Right cardiac atrium (tissue), 5 donors: ENCODE measurements at regions not wholly inside any gene's neighbourhood (a gene's known extent, or its start where the extent isn't known, plus 50 kb on each side); places are given as distances from the start of the nearest gene placed in this dataset.

ENCODE experiments used
- ATAC-seq, 2 donors: fragments of 200-7000 bp; cut with Tn5 transposase; one replicate each; pipeline versions ENCODE4 v1.8.0 to v1.9.1; 2020; ENCODE audit warnings: moderate library complexity in 2 of 2, mild to moderate bottlenecking in 1 of 2
- DNase-seq, 3 donors: peaks; one replicate each; pipeline ENCODE4 v3.0.0-alpha.2; 2020
- H3K27ac ChIP-seq: one replicate; pipeline ENCODE4 v1.5.1; 2013; ENCODE audit warnings: mild to moderate bottlenecking, low read length, control low read depth, moderate library complexity
- H3K27me3 ChIP-seq: one replicate; pipeline ENCODE4 v1.6.1; 2013; ENCODE audit not compliant: control insufficient read depth, insufficient read depth
- H3K4me1 ChIP-seq: one replicate; pipeline ENCODE4 v1.6.1; 2013; ENCODE audit warnings: low read length; ENCODE audit not compliant: control insufficient read depth, insufficient read depth
- H3K4me3 ChIP-seq: one replicate; pipeline ENCODE4 v1.5.1; 2013; ENCODE audit warnings: low read length, control low read depth
- H3K9me3 ChIP-seq: one replicate; pipeline ENCODE4 v1.6.1; 2013; ENCODE audit warnings: low read length; ENCODE audit not compliant: control insufficient read depth
- WGBS: extraction: QIAGEN DNeasy Blood & Tissue Kit; methylation state at CpG from one replicate; pipeline ENCODE4 v1.1.7; 2013; 5-methylcytosine and 5-hydroxymethylcytosine counted together
- intact Hi-C, 4 donors: fragments of 100-400 bp; cut with DNase I; formaldehyde crosslinking; loops; one replicate each; pipeline versions ENCODE4 v1.11.0 to v1.14.0; 2022 to 2023
- donor health status: healthy with polysubstance abuse.
- donor health status: DM: no; HTN: yes; CAD: no.
- donor health status: DM: no; HTN: no; CAD: no.
- donor health status: DM: no; HTN: yes; CAD: no; lungs with severe emphysema.
- donor health status: DM: yes; HTN: yes; CAD: no.

- Histone ChIP-seq H3K27ac (no peak overlapping the region), H3K4me1 (peaks cover 5% of the 10 kb centered on the region), H3K4me3 (no peak overlapping the region), H3K27me3 (no peaks in the 10 kb centered on the region), H3K9me3 (no peaks in the 10 kb centered on the region)
- no peak for ATAC-seq
- WGBS, result 76% methylated on average over 4 of the region's 4 CpGs
- no peak for DNase-seq
- intact Hi-C loops, result no loop called here
Measured at GRCh38 chr6:47932575-47932974, 150.7 kb downstream of the OPN5 start.

- ATAC-seq (no peak), DNase-seq (no peak)
- Histone ChIP-seq H3K4me3 (no peak overlapping the region), H3K27ac (no peak overlapping the region), H3K27me3 (no peaks in the 10 kb centered on the region), H3K9me3 (no peaks in the 10 kb centered on the region), H3K4me1 (no peaks in the 10 kb centered on the region)
- intact Hi-C loops, result no loop called here
- WGBS, result 59% methylated on average over 3 of the region's 3 CpGs
Measured at GRCh38 chr6:47924001-47924400, 142.2 kb downstream of the OPN5 start.

DNA sequence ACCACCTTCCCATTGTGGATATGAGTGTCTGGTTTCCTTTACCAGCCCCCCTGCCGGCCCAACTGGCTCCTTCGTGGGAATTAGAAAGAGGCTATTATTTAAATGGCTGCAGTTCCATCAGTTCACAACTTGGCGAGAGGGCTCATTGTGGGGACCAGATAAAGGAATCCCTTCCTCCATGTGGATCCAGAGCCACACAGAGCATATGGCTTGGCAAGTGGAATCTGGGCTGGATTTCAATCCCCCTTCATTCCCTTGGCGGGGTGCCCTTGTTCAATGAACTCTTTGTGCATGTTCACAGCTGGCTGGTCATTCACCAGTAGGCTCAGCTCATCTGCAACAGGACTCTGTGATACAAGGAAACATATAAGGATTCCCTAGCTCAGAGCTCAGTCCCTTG is 140.6 kb downstream of the OPN5 start:
- Histone ChIP-seq H3K27ac (no peak overlapping the region), H3K27me3 (no peaks in the 10 kb centered on the region), H3K4me3 (no peak overlapping the region), H3K9me3 (no peaks in the 10 kb centered on the region), H3K4me1 (no peaks in the 10 kb centered on the region)
- intact Hi-C loops, result no loop called here
- ATAC-seq (no peak), DNase-seq (no peak)
- WGBS, result 36% methylated on average over 4 of the region's 4 CpGs

GRCh38 chr6:47919875-47920274 is 138.0 kb downstream of the OPN5 start:
- H3K27me3 ChIP-seq, result no peaks in the 10 kb centered on the region
- no peak overlapping the region for H3K4me3 ChIP-seq
- DNase-seq (no peak), ATAC-seq (no peak)
- H3K27ac ChIP-seq, result no peak overlapping the region
- intact Hi-C loops, result no loop called here
- no peaks in the 10 kb centered on the region for H3K4me1 ChIP-seq
- no peaks in the 10 kb centered on the region for H3K9me3 ChIP-seq
- 82% methylated on average over 3 of the region's 3 CpGs for WGBS

GRCh38 chr6:47917811-47918210 is 136.0 kb downstream of the OPN5 start:
- no peaks in the 10 kb centered on the region for H3K9me3 ChIP-seq
- intact Hi-C loops, result no loop called here
- H3K27me3 ChIP-seq, result no peaks in the 10 kb centered on the region
- no peak overlapping the region for H3K27ac ChIP-seq
- H3K4me1 ChIP-seq, result no peaks in the 10 kb centered on the region
- 63% methylated on average over 3 of the region's 3 CpGs for WGBS
- DNase-seq (no peak), ATAC-seq (no peak)
- no peak overlapping the region for H3K4me3 ChIP-seq

DNA sequence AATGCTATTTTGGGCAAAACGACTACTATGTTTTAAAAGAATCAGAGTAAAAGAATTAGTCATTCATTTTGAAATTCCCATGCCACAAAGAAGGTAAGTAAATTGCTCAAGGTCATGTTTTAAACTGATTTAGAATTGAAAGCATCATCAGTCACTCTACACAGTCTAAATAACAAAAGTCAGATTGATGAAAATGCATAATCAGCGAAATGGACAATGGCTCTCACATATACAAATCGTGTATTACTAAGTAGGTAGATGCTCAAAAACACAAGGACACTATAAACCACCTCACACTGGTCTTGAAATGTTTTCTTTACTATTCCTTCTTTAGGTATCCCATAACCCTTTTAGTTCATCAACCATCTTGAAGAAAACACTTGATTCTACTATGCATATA is 135.4 kb downstream of the OPN5 start:
- H3K4me3 ChIP-seq, result no peak overlapping the region
- no peaks in the 10 kb centered on the region for H3K4me1 ChIP-seq
- DNase-seq (no peak), ATAC-seq (no peak)
- H3K9me3 ChIP-seq, result no peaks in the 10 kb centered on the region
- intact Hi-C loops, result no loop called here
- H3K27me3 ChIP-seq, result no peaks in the 10 kb centered on the region
- no peak overlapping the region for H3K27ac ChIP-seq
- WGBS, result 88% methylated on average over 3 of the region's 3 CpGs

- WGBS, result 93% methylated on average over 1 of the region's 1 CpG
- no peak for DNase-seq
- H3K4me3 ChIP-seq, result no peak overlapping the region
- intact Hi-C loops, result no loop called here
- no peak for ATAC-seq
- H3K27me3 ChIP-seq, result no peaks in the 10 kb centered on the region
- no peaks in the 10 kb centered on the region for H3K9me3 ChIP-seq
- H3K4me1 ChIP-seq, result no peaks in the 10 kb centered on the region
- no peak overlapping the region for H3K27ac ChIP-seq
Measured at GRCh38 chr6:47915017-47915416, 133.2 kb downstream of the OPN5 start.

GRCh38 chr6:47908271-47908670 is 126.4 kb downstream of the OPN5 start:
- ATAC-seq, result no peak

GRCh38 chr6:47905717-47906116 is 123.9 kb downstream of the OPN5 start:
- ATAC-seq (no peak), DNase-seq (no peak)
- WGBS, result 80% methylated on average over 2 of the region's 2 CpGs
- H3K9me3 ChIP-seq, result no peaks in the 10 kb centered on the region
- H3K4me3 ChIP-seq, result no peak overlapping the region
- no peaks in the 10 kb centered on the region for H3K27me3 ChIP-seq
- no peaks in the 10 kb centered on the region for H3K4me1 ChIP-seq
- H3K27ac ChIP-seq, result no peak overlapping the region
- intact Hi-C loops, result no loop called here

More at GRCh38 chr6:47908271-47908670, 126.4 kb downstream of the OPN5 start:
- H3K27me3 ChIP-seq, result no peaks in the 10 kb centered on the region
- no peaks in the 10 kb centered on the region for H3K9me3 ChIP-seq
- H3K4me3 ChIP-seq, result no peak overlapping the region
- H3K27ac ChIP-seq, result no peak overlapping the region
- intact Hi-C loops, result no loop called here
- no peak for DNase-seq
- no peaks in the 10 kb centered on the region for H3K4me1 ChIP-seq
- WGBS, result 85% methylated on average over 4 of the region's 4 CpGs

GRCh38 chr6:47897247-47897646 is 115.4 kb downstream of the OPN5 start:
- no peak overlapping the region for H3K27ac ChIP-seq
- DNase-seq (no peak), ATAC-seq (no peak)
- H3K9me3 ChIP-seq, result no peaks in the 10 kb centered on the region
- 83% methylated on average over 3 of the region's 3 CpGs for WGBS
- H3K27me3 ChIP-seq, result no peaks in the 10 kb centered on the region
- intact Hi-C loops, result no loop called here
- H3K4me3 ChIP-seq, result no peak overlapping the region
- no peaks in the 10 kb centered on the region for H3K4me1 ChIP-seq

DNA sequence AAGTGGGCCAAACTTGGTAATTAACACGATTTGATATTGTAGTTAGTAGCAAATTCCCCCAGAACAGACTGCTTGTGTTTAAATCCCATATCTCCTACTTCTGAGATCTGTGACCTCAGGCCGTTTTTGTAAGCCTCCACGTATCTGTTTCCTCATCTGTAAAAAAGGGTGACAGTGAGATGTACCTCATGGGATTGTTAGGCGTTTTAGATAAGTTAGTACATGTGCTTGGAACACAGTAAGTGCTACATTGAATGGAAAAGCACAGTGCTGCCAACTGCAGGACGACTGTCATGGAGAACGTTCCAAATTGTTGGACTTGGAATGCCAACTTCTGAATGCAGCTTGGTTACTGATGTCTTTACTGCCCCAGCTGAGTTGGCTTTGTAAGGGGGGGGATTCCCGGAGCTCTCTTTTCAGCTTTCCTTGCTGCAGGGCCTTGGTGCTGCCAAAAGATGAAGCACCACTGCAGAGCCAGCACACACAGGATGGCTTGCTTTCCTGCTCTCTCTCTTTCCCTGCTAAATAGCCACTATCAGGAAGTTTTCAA is 108.6 kb downstream of the OPN5 start:
- intact Hi-C loops, result no loop called here
- H3K4me3 ChIP-seq, result no peak overlapping the region
- ATAC-seq, result no peak
- no peak overlapping the region for H3K27ac ChIP-seq
- no peaks in the 10 kb centered on the region for H3K4me1 ChIP-seq
- DNase-seq, result no peak
- H3K9me3 ChIP-seq, result no peaks in the 10 kb centered on the region
- H3K27me3 ChIP-seq, result no peaks in the 10 kb centered on the region
- WGBS, result 61% methylated on average over 7 of the region's 7 CpGs

DNA sequence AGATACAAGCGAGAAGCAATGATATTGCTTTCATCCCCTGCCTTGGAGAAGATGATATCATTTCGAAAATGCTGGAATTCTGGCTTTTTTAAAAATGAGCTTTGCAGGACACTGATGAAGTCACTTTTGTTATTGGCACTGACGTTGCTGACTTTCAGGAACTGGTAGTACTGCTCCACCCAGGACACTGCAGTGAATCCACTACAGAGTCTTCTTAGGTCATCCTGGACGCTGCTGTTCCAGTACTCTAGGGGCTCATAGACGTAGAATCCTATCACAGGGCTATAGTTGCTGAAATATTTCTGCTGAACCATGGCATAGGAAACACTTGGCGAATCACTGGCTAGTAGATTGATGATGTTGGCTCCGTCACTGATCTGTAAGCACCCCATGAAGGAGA is 97.2 kb downstream of the OPN5 start:
- H3K4me1 ChIP-seq, result no peaks in the 10 kb centered on the region
- DNase-seq (no peak), ATAC-seq (no peak)
- no peaks in the 10 kb centered on the region for H3K9me3 ChIP-seq
- no peak overlapping the region for H3K4me3 ChIP-seq
- intact Hi-C loops, result no loop called here
- no peak overlapping the region for H3K27ac ChIP-seq
- 79% methylated on average over 7 of the region's 7 CpGs for WGBS
- no peaks in the 10 kb centered on the region for H3K27me3 ChIP-seq
